ENCODE measurements at regions not wholly inside any gene's neighbourhood (a gene's known extent, or its start where the extent isn't known, plus 50 kb on each side); places are given as distances from the start of the nearest gene placed in this dataset.

DNA sequence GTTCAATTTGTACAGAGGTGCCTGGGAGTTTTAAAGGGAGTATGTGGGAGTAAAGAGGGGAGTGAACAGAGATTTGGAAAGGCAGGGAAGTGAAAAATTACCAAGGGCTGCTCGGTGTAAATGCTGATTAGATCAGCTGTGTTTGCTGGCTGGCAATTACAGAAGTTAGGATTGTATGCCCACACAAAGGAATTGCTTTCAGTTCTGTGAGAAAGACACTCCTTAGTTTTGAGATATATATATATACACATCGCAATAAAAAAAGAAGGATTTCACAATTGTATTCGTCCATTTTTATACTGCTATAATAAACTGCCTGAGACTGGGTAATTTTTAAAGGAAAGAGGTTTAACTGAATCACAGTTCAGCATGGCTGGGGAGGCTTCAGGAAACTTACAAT lies 196.3 kb downstream of the SLITRK5 start:
- TF ChIP-seq, protein P1, sequence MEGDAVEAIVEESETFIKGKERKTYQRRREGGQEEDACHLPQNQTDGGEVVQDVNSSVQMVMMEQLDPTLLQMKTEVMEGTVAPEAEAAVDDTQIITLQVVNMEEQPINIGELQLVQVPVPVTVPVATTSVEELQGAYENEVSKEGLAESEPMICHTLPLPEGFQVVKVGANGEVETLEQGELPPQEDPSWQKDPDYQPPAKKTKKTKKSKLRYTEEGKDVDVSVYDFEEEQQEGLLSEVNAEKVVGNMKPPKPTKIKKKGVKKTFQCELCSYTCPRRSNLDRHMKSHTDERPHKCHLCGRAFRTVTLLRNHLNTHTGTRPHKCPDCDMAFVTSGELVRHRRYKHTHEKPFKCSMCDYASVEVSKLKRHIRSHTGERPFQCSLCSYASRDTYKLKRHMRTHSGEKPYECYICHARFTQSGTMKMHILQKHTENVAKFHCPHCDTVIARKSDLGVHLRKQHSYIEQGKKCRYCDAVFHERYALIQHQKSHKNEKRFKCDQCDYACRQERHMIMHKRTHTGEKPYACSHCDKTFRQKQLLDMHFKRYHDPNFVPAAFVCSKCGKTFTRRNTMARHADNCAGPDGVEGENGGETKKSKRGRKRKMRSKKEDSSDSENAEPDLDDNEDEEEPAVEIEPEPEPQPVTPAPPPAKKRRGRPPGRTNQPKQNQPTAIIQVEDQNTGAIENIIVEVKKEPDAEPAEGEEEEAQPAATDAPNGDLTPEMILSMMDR (IDR thresholded peaks at IDR 0.05; ENCODE audit: extremely low read depth, missing control alignments): no peak
- DNase-seq (ENCODE audit: low spot score): no peak

DNA sequence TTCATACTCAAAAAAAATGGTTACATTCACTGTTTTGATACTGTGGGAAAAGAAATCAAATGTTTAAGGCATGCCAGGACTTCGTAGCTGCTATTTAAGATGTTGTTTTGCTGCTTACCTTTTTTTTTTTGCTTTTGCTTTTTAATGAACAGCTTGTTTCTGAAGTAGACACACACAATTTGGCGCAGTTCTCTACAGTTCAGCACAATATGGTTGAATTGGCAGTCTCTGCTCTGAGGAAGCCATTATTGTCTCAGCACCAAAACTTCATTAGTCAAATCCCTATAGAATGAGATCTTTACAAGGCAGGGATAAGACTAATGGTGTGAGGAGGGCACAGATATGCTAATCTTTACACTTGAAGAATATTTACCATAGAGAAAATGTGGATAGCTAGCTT lies 197.6 kb downstream of the SLITRK5 start:
- TF ChIP-seq, protein P1 (IDR thresholded peaks at IDR 0.05; ENCODE audit: extremely low read depth, missing control alignments): no peak
- DNase-seq (ENCODE audit: low spot score): no peak

DNA sequence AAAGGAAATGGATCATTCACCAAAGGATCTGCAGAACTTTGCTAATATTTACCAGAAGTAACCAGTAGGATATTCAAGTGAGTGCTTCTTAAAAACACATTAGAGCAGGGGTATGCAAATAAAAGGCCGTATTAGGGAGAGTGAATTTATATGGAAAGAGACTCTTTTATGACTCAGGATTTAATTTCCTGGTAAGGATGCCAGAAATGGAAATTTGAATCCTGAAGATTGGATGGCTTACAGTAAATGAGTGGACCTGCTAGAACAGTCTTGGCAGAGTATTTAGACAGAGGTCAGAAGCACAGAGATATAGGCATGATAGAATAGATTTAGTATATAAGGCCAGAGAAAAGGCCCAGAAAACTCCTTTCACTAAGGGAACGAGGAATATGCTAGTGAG lies 201.6 kb downstream of the SLITRK5 start:
- no peak for DNase-seq (ENCODE audit: low spot score)
- TF ChIP-seq, protein P1 (IDR thresholded peaks at IDR 0.05; ENCODE audit: extremely low read depth, missing control alignments): no peak

DNA sequence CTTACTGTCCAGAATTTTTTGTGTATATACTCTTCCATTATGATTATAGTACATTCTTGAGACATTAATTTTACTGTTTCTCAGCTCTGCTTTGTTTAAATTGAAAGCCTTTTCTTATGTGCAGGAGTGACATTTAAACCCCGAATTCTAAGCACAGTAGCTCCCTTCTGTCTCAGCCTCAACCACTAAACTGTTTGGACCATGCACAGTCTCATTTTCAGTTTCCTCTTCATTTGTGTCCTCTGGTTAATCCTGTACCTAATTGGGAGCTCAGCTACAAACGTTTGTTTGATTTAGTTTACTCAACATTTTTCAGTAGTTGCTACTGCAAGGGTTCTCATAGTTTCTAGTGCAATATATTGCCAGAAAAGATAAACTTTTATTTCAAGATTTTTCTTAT lies 206.3 kb downstream of the SLITRK5 start:
- DNase-seq (ENCODE audit: low spot score): no peak
- TF ChIP-seq, protein P1 (IDR thresholded peaks at IDR 0.05; ENCODE audit: extremely low read depth, missing control alignments): no peak

DNA sequence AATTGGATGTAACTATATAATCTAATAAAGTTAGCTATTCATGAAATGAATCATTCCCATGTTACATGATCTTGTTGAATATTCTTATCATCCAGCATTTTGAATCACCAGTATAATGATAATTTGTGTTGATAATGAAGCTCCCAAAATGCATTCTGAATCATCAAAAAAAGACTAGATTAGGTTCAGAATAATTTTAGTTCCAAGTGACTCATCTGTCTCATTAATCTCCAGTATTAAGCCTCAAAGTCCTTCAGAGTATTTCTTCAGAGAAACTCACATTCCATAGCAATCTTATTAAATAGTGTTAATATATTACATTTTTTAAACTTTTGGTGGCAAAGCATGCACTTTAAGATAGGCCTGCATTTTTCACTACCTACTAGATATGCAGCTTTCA lies 207.5 kb downstream of the SLITRK5 start:
- TF ChIP-seq, protein P1 (IDR thresholded peaks at IDR 0.05; ENCODE audit: extremely low read depth, missing control alignments): no peak
- DNase-seq (ENCODE audit: low spot score): no peak

DNA sequence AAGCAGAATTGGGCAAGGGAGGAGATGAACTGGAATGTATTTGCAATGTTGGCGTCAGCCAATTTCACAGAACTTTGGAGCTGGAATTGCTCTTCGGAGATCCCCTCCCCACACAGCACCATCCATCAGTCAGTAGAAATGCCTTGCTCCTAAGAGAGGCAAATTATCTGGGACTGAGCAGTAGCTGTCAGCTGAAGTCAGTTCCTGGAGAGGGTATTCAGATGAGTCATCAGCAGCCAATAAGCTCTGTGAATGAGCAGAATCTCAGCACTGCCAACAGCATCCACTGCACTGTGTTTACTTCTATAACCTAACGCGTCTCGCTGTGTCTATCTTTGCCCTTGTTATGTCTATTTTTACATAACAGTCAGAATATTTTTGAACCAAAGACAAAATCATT lies 213.7 kb downstream of the SLITRK5 start:
- no peak for DNase-seq (ENCODE audit: low spot score)
- TF ChIP-seq, protein P1 (IDR thresholded peaks at IDR 0.05; ENCODE audit: extremely low read depth, missing control alignments): no peak

DNA sequence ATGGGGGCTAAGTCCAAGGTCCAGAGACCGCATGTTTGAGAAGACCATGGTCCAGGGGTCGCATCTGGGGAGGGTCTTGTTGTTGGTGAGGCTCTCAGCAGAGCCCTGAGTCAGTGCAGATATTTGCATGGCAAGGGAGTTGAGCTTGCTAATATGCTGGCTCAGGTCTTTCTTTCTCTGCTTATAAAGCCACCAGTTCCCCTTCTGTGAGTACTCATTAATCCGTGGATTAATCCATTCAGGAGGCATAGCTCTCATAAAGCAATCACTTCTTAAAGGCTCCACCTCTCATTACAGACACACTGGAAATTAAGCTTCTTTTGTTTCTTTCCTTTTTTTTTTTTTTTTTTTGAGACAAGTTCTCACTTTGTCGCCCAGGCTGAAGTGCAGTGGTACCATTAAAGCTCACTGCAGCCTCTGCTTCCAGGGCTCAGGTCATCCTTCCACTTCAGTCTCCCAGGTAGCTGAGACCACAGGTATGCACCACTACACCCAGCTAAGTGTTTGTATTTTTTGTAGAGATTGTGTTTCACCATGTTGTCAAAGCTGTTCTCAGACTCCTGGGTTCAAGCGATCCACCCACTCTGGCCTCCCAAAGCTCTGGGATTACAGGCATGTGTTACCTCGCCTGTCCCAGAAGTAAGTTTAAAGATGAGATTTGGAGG lies 216.4 kb downstream of the SLITRK5 start:
- DNase-seq (ENCODE audit: low spot score): no peak
- TF ChIP-seq, protein P1 (IDR thresholded peaks at IDR 0.05; ENCODE audit: extremely low read depth, missing control alignments): no peak
